Mesodermal cell (in vitro differentiated cells): ENCODE measurements at regions not wholly inside any gene's neighbourhood (a gene's known extent, or its start where the extent isn't known, plus 50 kb on each side); places are given as distances from the start of the nearest gene placed in this dataset.

ENCODE experiments used
- H3K27ac ChIP-seq: 2 replicates; pipeline ENCODE4 v1.7.0; 2013; ENCODE audit warnings: mild to moderate bottlenecking, low read depth, low read length, moderate library complexity; ENCODE audit not compliant: severe bottlenecking
- H3K36me3 ChIP-seq: 2 replicates; pipeline ENCODE4 v1.7.1; 2013; ENCODE audit warnings: mild to moderate bottlenecking, low read length, moderate library complexity; ENCODE audit not compliant: control insufficient read depth, insufficient read depth
- H3K4me1 ChIP-seq: one replicate; pipeline ENCODE4 v1.7.1; 2013; ENCODE audit warnings: mild to moderate bottlenecking, low read length; ENCODE audit not compliant: insufficient read depth, control insufficient read depth, poor library complexity, severe bottlenecking
- H3K4me3 ChIP-seq: 2 replicates; pipeline ENCODE4 v1.7.0; 2013; ENCODE audit warnings: low read length, control low read depth, mild to moderate bottlenecking; ENCODE audit not compliant: insufficient read depth, poor library complexity, severe bottlenecking; ENCODE audit errors: extremely low read depth
- H3K9me3 ChIP-seq: 2 replicates; pipeline ENCODE4 v1.7.1; 2013; ENCODE audit warnings: mild to moderate bottlenecking, low read length, moderate library complexity; ENCODE audit not compliant: control insufficient read depth
- WGBS, 2 experiments: methylation state at CpG; one replicate each; pipeline ENCODE4 v1.1.5; 2013; ENCODE audit warnings: missing lambda C conversion rate in 2 of 2; ENCODE audit not compliant: insufficient coverage in 2 of 2; 5-methylcytosine and 5-hydroxymethylcytosine counted together

DNA sequence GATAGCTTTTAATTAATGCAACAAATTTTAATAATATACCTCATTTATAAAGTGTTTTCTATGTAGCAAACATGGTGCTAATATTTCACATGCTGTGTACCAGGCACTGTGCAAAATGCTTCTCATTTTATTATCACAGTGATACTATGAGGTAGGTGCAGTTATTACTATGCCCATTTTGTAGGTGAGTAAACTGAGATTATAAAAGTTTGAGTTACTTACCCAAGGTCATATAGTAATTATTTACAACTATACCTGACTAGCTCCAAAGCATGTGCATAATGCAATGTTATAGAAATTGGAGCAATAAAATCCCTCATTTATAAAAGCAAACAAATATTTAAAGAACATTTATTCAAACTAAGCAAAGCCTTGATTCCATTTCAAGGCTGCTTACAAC lies 54.5 kb upstream of the DCBLD2 start:
- no peaks in the 10 kb centered on the region for H3K36me3 ChIP-seq
- H3K27ac ChIP-seq = no peak overlapping the region
- H3K4me3 ChIP-seq = no peak overlapping the region
- H3K9me3 ChIP-seq = no peaks in the 10 kb centered on the region
- H3K4me1 ChIP-seq = no peaks in the 10 kb centered on the region

- no peak overlapping the region for H3K27ac ChIP-seq
- H3K4me3 ChIP-seq = no peak overlapping the region
- no peaks in the 10 kb centered on the region for H3K4me1 ChIP-seq
- no peaks in the 10 kb centered on the region for H3K36me3 ChIP-seq
- no peaks in the 10 kb centered on the region for H3K9me3 ChIP-seq
- 97 to 100% methylated on average over 2 of the region's 3 CpGs for WGBS, 2 experiments
Measured at GRCh38 chr3:98954791-98955604, 53.5 kb upstream of the DCBLD2 start.

- Histone ChIP-seq H3K9me3 (no peaks in the 10 kb centered on the region), H3K27ac (no peak overlapping the region), H3K36me3 (no peaks in the 10 kb centered on the region), H3K4me1 (no peaks in the 10 kb centered on the region), H3K4me3 (no peak overlapping the region)
- WGBS, 2 experiments = no CpG with 5 or more reads among the region's 1 CpG
Measured at GRCh38 chr3:98954242-98954641, 52.7 kb upstream of the DCBLD2 start.

DNA sequence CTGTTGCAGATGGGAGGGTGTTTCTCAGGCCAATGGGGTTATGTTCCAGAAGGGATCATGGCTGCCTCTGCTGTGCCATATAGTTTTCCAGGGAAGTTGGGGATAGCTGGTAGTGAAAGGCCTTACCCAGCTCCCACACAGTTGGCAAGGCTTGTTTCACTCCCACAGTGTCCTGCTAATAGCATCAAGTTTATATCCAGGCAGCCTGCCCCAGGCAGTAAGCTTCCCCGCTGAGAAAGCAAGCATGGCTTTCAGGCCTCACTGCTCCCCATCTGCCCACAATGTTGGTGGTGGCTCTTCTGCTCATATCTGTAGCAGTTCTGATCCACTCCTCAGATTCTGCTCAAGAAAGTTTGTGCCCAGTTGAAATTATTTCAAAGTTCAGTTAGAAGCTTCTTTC lies 50.9 kb upstream of the DCBLD2 start:
- no peaks in the 10 kb centered on the region for H3K9me3 ChIP-seq
- H3K27ac ChIP-seq = no peak overlapping the region
- H3K36me3 ChIP-seq = no peaks in the 10 kb centered on the region
- 100% methylated on average over 1 of the region's 1 CpG for WGBS, 2 experiments
- no peaks in the 10 kb centered on the region for H3K4me1 ChIP-seq
- no peak overlapping the region for H3K4me3 ChIP-seq
